ENCODE measurements at regions not wholly inside any gene's neighbourhood (a gene's known extent, or its start where the extent isn't known, plus 50 kb on each side); places are given as distances from the start of the nearest gene placed in this dataset.

DNA sequence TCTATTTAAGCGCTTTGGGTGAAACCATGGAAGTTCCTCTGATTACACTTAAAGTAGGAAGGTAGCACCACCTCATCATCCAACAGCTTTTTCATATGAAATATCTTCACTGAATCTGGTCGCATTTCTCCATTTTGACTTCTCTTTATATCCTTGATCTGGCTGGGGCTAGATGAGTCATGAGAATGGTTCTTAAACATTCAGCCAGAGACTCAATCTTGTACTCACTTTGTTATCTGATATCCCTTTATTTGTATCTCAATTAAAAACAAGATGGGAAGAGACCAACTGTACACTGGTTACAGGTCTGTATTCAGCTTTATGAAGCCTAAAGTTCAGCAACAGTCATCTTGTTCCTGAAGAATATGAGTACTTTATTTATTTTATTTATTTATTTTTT, 84.9 kb downstream of the CBLL2 start:
- Histone ChIP-seq H3K27me3 (ENCODE audit: control insufficient read depth in 2 of 2, insufficient read depth in 2 of 2, low read length in 2 of 2) (peaks cover 0 to 3% of the 10 kb centered on the region in 2 donors), H3K4me3 (ENCODE audit: low read length in 2 of 2) (no peak overlapping the region), H3K36me3 (ENCODE audit: control insufficient read depth in 2 of 2, insufficient read depth in 2 of 2, low read length in 2 of 2) (no peaks in the 10 kb centered on the region), H3K27ac (ENCODE audit: low read depth in 2 of 2, low read length in 2 of 2) (no peak overlapping the region), H3K9ac (ENCODE audit: low read depth in 1 of 2, low read length in 2 of 2) (no peak overlapping the region), H3K4me1 (ENCODE audit: control insufficient read depth in 2 of 2, insufficient read depth in 2 of 2, low read length in 2 of 2) (no peaks in the 10 kb centered on the region), H3K9me3 (ENCODE audit: control insufficient read depth in 2 of 2, low read length in 2 of 2) (no peaks in the 10 kb centered on the region)

DNA sequence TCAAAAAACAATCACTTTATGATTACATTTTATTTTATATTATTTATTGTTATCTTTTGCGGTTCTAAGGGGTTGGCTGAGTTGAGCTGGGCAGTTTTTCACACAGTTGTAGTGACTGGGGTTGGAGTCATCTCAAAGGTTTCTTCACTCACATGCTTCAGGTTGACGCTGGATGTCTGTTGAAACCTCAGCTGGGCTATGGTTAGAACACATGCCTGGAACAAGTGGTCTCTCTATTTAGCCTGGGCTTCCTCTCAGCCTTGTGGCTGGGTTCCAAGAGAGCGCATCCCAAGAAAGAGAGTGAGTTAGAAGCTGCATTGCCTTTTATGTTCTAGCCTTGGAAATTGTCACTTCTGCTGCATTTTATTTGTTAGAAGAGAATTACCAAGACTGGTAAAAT, 87.4 kb downstream of the CBLL2 start:
- Histone ChIP-seq H3K9ac (ENCODE audit: low read depth in 1 of 2, low read length in 2 of 2) (no peak overlapping the region), H3K36me3 (ENCODE audit: control insufficient read depth in 2 of 2, insufficient read depth in 2 of 2, low read length in 2 of 2) (no peaks in the 10 kb centered on the region), H3K4me1 (ENCODE audit: control insufficient read depth in 2 of 2, insufficient read depth in 2 of 2, low read length in 2 of 2) (no peaks in the 10 kb centered on the region), H3K27ac (ENCODE audit: low read depth in 2 of 2, low read length in 2 of 2) (no peak overlapping the region), H3K27me3 (ENCODE audit: control insufficient read depth in 2 of 2, insufficient read depth in 2 of 2, low read length in 2 of 2) (peaks cover 0 to 3% of the 10 kb centered on the region in 2 donors), H3K9me3 (ENCODE audit: control insufficient read depth in 2 of 2, low read length in 2 of 2) (no peaks in the 10 kb centered on the region), H3K4me3 (ENCODE audit: low read length in 2 of 2) (no peak overlapping the region)

DNA sequence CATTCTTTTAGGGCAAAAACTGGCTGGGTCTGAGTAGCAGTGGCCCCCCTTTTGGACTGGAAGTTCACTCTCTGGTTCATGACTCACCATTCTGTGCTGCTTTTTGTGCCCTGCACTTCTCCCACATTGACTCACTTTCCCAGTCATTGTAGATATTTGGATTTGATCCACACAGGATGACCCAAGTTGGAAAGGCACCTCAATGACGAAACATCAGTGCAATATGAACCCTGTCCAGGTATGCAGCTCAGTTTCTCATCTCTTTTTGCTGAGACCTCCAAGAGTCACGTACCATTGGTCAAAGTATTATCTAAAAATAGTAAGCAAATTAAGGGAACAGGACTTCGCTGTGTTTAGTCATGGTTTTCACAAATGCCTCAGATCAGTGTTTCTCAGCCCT, 92.7 kb downstream of the CBLL2 start:
- H3K27ac ChIP-seq (ENCODE audit: low read depth in 2 of 2, low read length in 2 of 2) = no peak overlapping the region
- H3K4me3 ChIP-seq (ENCODE audit: low read length in 2 of 2) = no peak overlapping the region
- H3K4me1 ChIP-seq (ENCODE audit: control insufficient read depth in 2 of 2, insufficient read depth in 2 of 2, low read length in 2 of 2) = no peaks in the 10 kb centered on the region
- H3K36me3 ChIP-seq (ENCODE audit: control insufficient read depth in 2 of 2, insufficient read depth in 2 of 2, low read length in 2 of 2) = no peaks in the 10 kb centered on the region
- no peak overlapping the region for H3K9ac ChIP-seq (ENCODE audit: low read depth in 1 of 2, low read length in 2 of 2)
- no peaks in the 10 kb centered on the region for H3K9me3 ChIP-seq (ENCODE audit: control insufficient read depth in 2 of 2, low read length in 2 of 2)
- peaks cover 0 to 3% of the 10 kb centered on the region in 2 donors for H3K27me3 ChIP-seq (ENCODE audit: control insufficient read depth in 2 of 2, insufficient read depth in 2 of 2, low read length in 2 of 2)

DNA sequence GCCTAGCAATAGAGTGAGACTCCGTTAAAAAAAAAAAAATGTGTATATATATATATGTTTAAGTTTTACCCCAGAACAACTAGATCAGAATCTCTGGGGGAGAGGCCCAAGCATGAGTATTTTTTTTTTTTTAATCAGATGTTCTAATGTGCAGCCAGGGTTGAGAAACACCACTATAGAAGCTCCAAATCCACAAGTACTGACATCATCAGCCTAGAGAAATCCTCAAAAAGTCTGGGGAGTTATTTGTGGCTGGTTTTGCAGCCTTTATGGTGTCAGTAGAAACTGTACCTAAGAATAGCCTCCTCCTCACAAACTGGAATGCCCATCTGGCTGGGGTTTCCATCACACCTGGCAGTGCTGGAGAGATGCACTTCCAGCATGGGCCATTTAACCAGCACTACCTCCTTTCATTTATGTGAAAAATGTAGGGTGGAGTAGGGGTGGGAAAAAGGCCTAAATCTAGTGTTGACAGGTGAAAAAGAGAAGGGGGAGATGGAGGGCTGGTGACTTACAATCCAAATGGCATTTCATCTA, 93.5 kb downstream of the CBLL2 start:
- Histone ChIP-seq H3K4me1 (ENCODE audit: control insufficient read depth in 2 of 2, insufficient read depth in 2 of 2, low read length in 2 of 2) (no peaks in the 10 kb centered on the region), H3K36me3 (ENCODE audit: control insufficient read depth in 2 of 2, insufficient read depth in 2 of 2, low read length in 2 of 2) (no peaks in the 10 kb centered on the region), H3K9me3 (ENCODE audit: control insufficient read depth in 2 of 2, low read length in 2 of 2) (no peaks in the 10 kb centered on the region), H3K4me3 (ENCODE audit: low read length in 2 of 2) (no peak overlapping the region), H3K27me3 (ENCODE audit: control insufficient read depth in 2 of 2, insufficient read depth in 2 of 2, low read length in 2 of 2) (no peaks in the 10 kb centered on the region), H3K27ac (ENCODE audit: low read depth in 2 of 2, low read length in 2 of 2) (no peak overlapping the region), H3K9ac (ENCODE audit: low read depth in 1 of 2, low read length in 2 of 2) (no peak overlapping the region)

DNA sequence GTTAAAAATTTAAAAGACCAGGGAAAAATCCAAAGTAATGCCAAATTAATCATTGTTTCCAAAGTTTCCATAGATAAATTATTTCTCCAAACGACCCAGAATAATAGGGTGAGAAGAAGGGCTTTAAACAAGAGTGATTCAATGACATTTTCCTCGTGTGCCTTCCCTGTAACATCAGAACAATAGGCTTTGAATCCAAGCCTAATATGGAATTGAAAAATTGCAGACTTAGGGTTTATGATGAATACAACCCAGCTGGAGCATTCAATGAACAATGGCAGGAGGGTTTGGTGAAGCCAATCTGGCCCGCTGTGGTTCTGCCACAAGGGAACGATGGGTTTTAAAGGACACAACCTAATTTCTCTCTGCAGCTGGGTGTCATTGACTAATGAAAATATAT, 94.2 kb downstream of the CBLL2 start:
- Histone ChIP-seq H3K9me3 (ENCODE audit: control insufficient read depth in 2 of 2, low read length in 2 of 2) (no peaks in the 10 kb centered on the region), H3K4me3 (ENCODE audit: low read length in 2 of 2) (no peak overlapping the region), H3K27me3 (ENCODE audit: control insufficient read depth in 2 of 2, insufficient read depth in 2 of 2, low read length in 2 of 2) (no peaks in the 10 kb centered on the region), H3K9ac (ENCODE audit: low read depth in 1 of 2, low read length in 2 of 2) (no peak overlapping the region), H3K27ac (ENCODE audit: low read depth in 2 of 2, low read length in 2 of 2) (no peak overlapping the region), H3K4me1 (ENCODE audit: control insufficient read depth in 2 of 2, insufficient read depth in 2 of 2, low read length in 2 of 2) (no peaks in the 10 kb centered on the region), H3K36me3 (ENCODE audit: control insufficient read depth in 2 of 2, insufficient read depth in 2 of 2, low read length in 2 of 2) (no peaks in the 10 kb centered on the region)

DNA sequence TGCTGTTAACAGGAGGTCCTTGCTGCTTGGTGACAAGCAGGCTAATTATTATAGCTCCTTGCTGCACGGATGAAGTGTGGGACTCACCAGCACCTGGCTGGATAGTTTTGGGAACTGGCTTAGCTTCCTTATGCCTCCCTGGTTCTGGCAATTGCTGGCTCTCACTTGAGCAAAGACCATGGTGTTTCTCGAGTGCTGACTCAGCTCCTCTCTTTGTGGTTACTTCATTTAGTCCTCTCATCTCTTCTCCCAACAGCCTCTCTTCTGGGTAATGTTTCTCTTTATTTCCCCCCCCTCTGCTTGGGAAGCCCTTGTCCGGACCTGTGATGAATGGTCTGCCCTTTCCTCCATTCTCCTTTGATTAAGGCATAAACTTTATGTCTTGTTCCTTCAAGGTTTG, 100.4 kb downstream of the CBLL2 start:
- Histone ChIP-seq H3K9me3 (ENCODE audit: control insufficient read depth in 2 of 2, low read length in 2 of 2) (no peaks in the 10 kb centered on the region), H3K36me3 (ENCODE audit: control insufficient read depth in 2 of 2, insufficient read depth in 2 of 2, low read length in 2 of 2) (no peaks in the 10 kb centered on the region)

DNA sequence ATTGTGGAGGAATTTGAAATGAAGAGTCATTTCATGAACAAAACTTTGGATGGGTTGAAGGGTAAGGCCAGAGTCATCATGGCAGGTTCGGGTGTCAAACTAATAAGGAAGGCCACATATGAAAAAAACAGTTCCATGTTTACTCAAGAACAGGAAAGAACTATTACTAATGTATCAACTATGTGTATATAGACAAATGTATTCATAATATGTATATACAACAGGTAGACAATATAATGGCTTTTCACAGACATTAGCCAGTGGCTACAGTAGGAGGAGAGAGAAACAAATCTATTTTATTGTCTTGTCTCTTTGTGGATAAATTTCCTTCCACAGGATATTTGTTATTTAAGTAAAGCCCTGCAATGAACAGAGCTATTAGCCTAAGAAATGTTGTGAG, 101.1 kb downstream of the CBLL2 start:
- no peak overlapping the region for H3K27ac ChIP-seq (ENCODE audit: low read depth in 2 of 2, low read length in 2 of 2)

More for the DNA sequence above, 100.4 kb downstream of the CBLL2 start:
- H3K9ac ChIP-seq (ENCODE audit: low read depth in 1 of 2, low read length in 2 of 2) = no peak overlapping the region
- H3K4me3 ChIP-seq (ENCODE audit: low read length in 2 of 2) = no peak overlapping the region
- no peaks in the 10 kb centered on the region for H3K27me3 ChIP-seq (ENCODE audit: control insufficient read depth in 2 of 2, insufficient read depth in 2 of 2, low read length in 2 of 2)
- no peaks in the 10 kb centered on the region for H3K4me1 ChIP-seq (ENCODE audit: control insufficient read depth in 2 of 2, insufficient read depth in 2 of 2, low read length in 2 of 2)
- no peak overlapping the region for H3K27ac ChIP-seq (ENCODE audit: low read depth in 2 of 2, low read length in 2 of 2)

DNA sequence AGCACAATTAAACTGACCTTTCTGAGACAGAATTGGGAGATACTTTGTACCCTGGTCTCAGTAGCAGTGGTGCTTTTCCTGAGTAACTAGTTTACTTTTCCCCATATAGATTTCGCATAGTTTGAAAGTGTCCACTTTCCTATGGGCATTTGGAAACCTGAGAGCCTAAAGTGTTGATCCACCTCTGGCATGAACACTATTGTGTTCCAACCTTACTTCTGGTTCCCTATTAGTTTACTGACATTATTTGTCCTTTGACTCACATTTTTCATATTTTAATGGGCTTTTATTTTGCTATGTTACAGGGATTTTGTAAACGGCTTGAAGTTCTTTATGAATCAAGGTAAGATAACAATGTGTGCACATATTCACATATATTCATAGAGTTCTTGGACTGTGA, 103.7 kb downstream of the CBLL2 start:
- H3K27ac ChIP-seq (ENCODE audit: low read depth in 2 of 2, low read length in 2 of 2) = no peak overlapping the region
- H3K4me1 ChIP-seq (ENCODE audit: control insufficient read depth in 2 of 2, insufficient read depth in 2 of 2, low read length in 2 of 2) = no peaks in the 10 kb centered on the region
- no peaks in the 10 kb centered on the region for H3K9me3 ChIP-seq (ENCODE audit: control insufficient read depth in 2 of 2, low read length in 2 of 2)
- H3K4me3 ChIP-seq (ENCODE audit: low read length in 2 of 2) = no peak overlapping the region
- no peaks in the 10 kb centered on the region for H3K27me3 ChIP-seq (ENCODE audit: control insufficient read depth in 2 of 2, insufficient read depth in 2 of 2, low read length in 2 of 2)
- no peaks in the 10 kb centered on the region for H3K36me3 ChIP-seq (ENCODE audit: control insufficient read depth in 2 of 2, insufficient read depth in 2 of 2, low read length in 2 of 2)
- H3K9ac ChIP-seq (ENCODE audit: low read depth in 1 of 2, low read length in 2 of 2) = no peak overlapping the region

More for the DNA sequence above, 101.1 kb downstream of the CBLL2 start:
- Histone ChIP-seq H3K4me3 (ENCODE audit: low read length in 2 of 2) (no peak overlapping the region), H3K36me3 (ENCODE audit: control insufficient read depth in 2 of 2, insufficient read depth in 2 of 2, low read length in 2 of 2) (no peaks in the 10 kb centered on the region), H3K4me1 (ENCODE audit: control insufficient read depth in 2 of 2, insufficient read depth in 2 of 2, low read length in 2 of 2) (no peaks in the 10 kb centered on the region), H3K27me3 (ENCODE audit: control insufficient read depth in 2 of 2, insufficient read depth in 2 of 2, low read length in 2 of 2) (no peaks in the 10 kb centered on the region), H3K9me3 (ENCODE audit: control insufficient read depth in 2 of 2, low read length in 2 of 2) (no peaks in the 10 kb centered on the region), H3K9ac (ENCODE audit: low read depth in 1 of 2, low read length in 2 of 2) (no peak overlapping the region)

DNA sequence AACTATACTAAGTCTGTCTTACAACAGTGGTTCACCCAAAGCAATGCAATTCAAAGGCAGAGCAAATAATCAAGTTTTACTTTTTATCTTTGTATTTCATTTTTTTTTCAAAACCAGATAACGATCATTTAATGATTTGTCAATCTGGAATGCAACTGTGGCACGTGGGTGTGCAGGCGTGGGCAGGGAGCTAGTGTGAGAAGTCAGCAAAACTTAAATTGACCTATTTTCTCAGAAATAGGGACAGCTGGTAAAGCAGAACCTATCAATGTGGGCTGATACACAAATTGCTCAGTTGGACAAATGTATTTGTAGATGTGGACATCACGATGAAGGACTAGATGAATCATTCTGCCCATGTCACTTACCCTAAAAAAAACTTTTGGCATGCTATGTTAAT, 105.6 kb downstream of the CBLL2 start:
- Histone ChIP-seq H3K27ac (ENCODE audit: low read depth in 2 of 2, low read length in 2 of 2) (no peak overlapping the region), H3K9me3 (ENCODE audit: control insufficient read depth in 2 of 2, low read length in 2 of 2) (no peaks in the 10 kb centered on the region), H3K4me1 (ENCODE audit: control insufficient read depth in 2 of 2, insufficient read depth in 2 of 2, low read length in 2 of 2) (no peaks in the 10 kb centered on the region), H3K9ac (ENCODE audit: low read depth in 1 of 2, low read length in 2 of 2) (no peak overlapping the region), H3K4me3 (ENCODE audit: low read length in 2 of 2) (no peak overlapping the region), H3K27me3 (ENCODE audit: control insufficient read depth in 2 of 2, insufficient read depth in 2 of 2, low read length in 2 of 2) (no peaks in the 10 kb centered on the region), H3K36me3 (ENCODE audit: control insufficient read depth in 2 of 2, insufficient read depth in 2 of 2, low read length in 2 of 2) (no peaks in the 10 kb centered on the region)

DNA sequence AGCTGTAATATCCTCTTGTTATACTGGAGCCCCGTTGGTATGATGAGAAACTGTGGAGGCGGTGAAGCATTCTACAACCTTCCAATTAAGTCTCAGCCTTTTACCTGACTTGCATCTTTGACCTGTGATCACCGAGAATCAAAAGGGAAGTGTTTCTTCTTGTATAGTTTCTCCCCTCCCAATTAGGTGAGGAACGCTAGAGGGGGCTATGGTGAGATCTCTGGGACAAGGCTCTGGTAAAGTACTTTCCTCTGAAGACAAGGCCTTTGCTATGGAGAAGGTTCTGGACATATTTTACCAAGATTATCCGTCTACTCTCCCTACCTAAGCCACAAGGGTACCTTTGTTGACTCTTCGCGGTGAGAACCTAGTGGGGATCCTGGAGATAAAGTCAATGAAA, 111.3 kb downstream of the CBLL2 start:
- no peak overlapping the region for H3K27ac ChIP-seq (ENCODE audit: low read depth in 2 of 2, low read length in 2 of 2)
- no peaks in the 10 kb centered on the region for H3K4me1 ChIP-seq (ENCODE audit: control insufficient read depth in 2 of 2, insufficient read depth in 2 of 2, low read length in 2 of 2)
- no peak overlapping the region for H3K9ac ChIP-seq (ENCODE audit: low read depth in 1 of 2, low read length in 2 of 2)
- H3K27me3 ChIP-seq (ENCODE audit: control insufficient read depth in 2 of 2, insufficient read depth in 2 of 2, low read length in 2 of 2) = no peaks in the 10 kb centered on the region
- H3K36me3 ChIP-seq (ENCODE audit: control insufficient read depth in 2 of 2, insufficient read depth in 2 of 2, low read length in 2 of 2) = no peaks in the 10 kb centered on the region
- H3K9me3 ChIP-seq (ENCODE audit: control insufficient read depth in 2 of 2, low read length in 2 of 2) = no peaks in the 10 kb centered on the region
- no peak overlapping the region for H3K4me3 ChIP-seq (ENCODE audit: low read length in 2 of 2)

Data from mucosa of rectum (tissue), 2 donors.